B cell (primary cell): ENCODE measurements at regions not wholly inside any gene's neighbourhood (a gene's known extent, or its start where the extent isn't known, plus 50 kb on each side); places are given as distances from the start of the nearest gene placed in this dataset.

Experiments
- ATAC-seq: fragments of 200-7000 bp; cut with Tn5 transposase; one replicate; pipeline ENCODE4 v1.10.0; 2021; ENCODE audit warnings: low read depth, mild to moderate bottlenecking, moderate number of reproducible peaks, moderate library complexity
- CTCF ChIA-PET: fragments of 350-600 bp; sonication (Branson Sonifier 250); formaldehyde crosslinking; loops from one replicate; lab custom pipeline; 2021; ENCODE audit warnings: antibody characterized with exemption, inconsistent platforms; lab: Charles Lee
- POLR2A ChIA-PET: fragments of 350-600 bp; sonication (Branson Sonifier 250); formaldehyde crosslinking; loops from one replicate; lab custom pipeline; 2021; ENCODE audit warnings: antibody characterized with exemption; lab: Charles Lee
- DNase-seq: peaks from one replicate; pipeline ENCODE4 v3.0.0; 2013
- H2AFZ ChIP-seq: 2 replicates; pipeline ENCODE4 v1.6.1; 2012; ENCODE audit warnings: mild to moderate bottlenecking, low read depth, low read length; ENCODE audit not compliant: insufficient read depth, poor library complexity, severe bottlenecking
- H3K27ac ChIP-seq, 2 donors: 1 replicate in 1 of 2; 2 replicates in 1 of 2; pipeline ENCODE4 v1.5.1; 2012 to 2013; ENCODE audit warnings: low read length in 2 of 2, mild to moderate bottlenecking in 2 of 2, moderate library complexity in 1 of 2
- H3K27me3 ChIP-seq, 4 experiments: fragments of 200-600 bp in 1 of 4; sonication (generic) in 1 of 4; replicated peaks in 1 of 4; 1 replicate in 2 of 4; 2 replicates in 2 of 4; pipeline versions ENCODE4 v1.6.1 to v1.7.0; 2013 to 2016; ENCODE audit warnings: low read length in 3 of 4, mild to moderate bottlenecking in 2 of 4, mixed read lengths in 1 of 4, moderate library complexity in 1 of 4; ENCODE audit not compliant: insufficient read depth in 4 of 4, control insufficient read depth in 3 of 4; ENCODE audit errors: control extremely low read depth in 1 of 4
- H3K36me3 ChIP-seq, 2 experiments: replicated peaks in 1 of 2; 1 replicate in 1 of 2; 2 replicates in 1 of 2; pipeline versions ENCODE4 v1.6.1 to v1.7.1; 2013; ENCODE audit warnings: low read length in 1 of 2; ENCODE audit not compliant: insufficient read depth in 2 of 2, control insufficient read depth in 1 of 2; ENCODE audit errors: control extremely low read depth in 1 of 2, extremely low read depth in 1 of 2
- H3K4me1 ChIP-seq, 2 donors: fragments of 200-600 bp in 1 of 2; sonication (generic) in 1 of 2; 1 replicate in 1 of 2; 2 replicates in 1 of 2; pipeline versions ENCODE4 v1.5.1 to v1.6.1; 2013 to 2017; ENCODE audit warnings: low read length in 2 of 2; ENCODE audit not compliant: control insufficient read depth in 2 of 2, insufficient read depth in 2 of 2
- H3K4me2 ChIP-seq: replicated peaks from 2 replicates; pipeline ENCODE3; 2012; ENCODE audit warnings: mild to moderate bottlenecking, low read depth, low read length; ENCODE audit not compliant: poor library complexity, severe bottlenecking
- H3K4me3 ChIP-seq, 5 experiments: fragments of 200-600 bp in 1 of 5; sonication (generic) in 1 of 5; 1 replicate in 3 of 5; 2 replicates in 2 of 5; pipeline versions ENCODE4 v1.5.1 to v1.7.0; 2011 to 2016; ENCODE audit warnings: low read length in 4 of 5, mild to moderate bottlenecking in 4 of 5, low read depth in 2 of 5, control low read depth in 1 of 5, moderate library complexity in 1 of 5; ENCODE audit not compliant: insufficient read depth in 1 of 5; ENCODE audit errors: control extremely low read depth in 1 of 5, extremely low read depth in 1 of 5
- H3K79me2 ChIP-seq: fragments of 200-600 bp; sonication (generic); one replicate; pipeline ENCODE4 v1.6.0; 2016; ENCODE audit warnings: low read length; ENCODE audit not compliant: control insufficient read depth, insufficient read depth
- H3K9ac ChIP-seq: fragments of 200-600 bp; sonication (generic); 2 replicates; pipeline ENCODE4 v1.6.1; 2017; ENCODE audit warnings: mild to moderate bottlenecking, low read length, moderate library complexity
- H3K9me3 ChIP-seq, 3 donors: one replicate each; pipeline versions ENCODE4 v1.6.1 to v1.7.1; 2013; ENCODE audit warnings: low read length in 2 of 3; ENCODE audit not compliant: control insufficient read depth in 2 of 3, insufficient read depth in 1 of 3; ENCODE audit errors: control extremely low read depth in 1 of 3
- H4K20me1 ChIP-seq: 2 replicates; pipeline ENCODE4 v1.6.0; 2012; ENCODE audit warnings: mild to moderate bottlenecking, low read length; ENCODE audit not compliant: insufficient read depth, control insufficient read depth, poor library complexity, severe bottlenecking
- H3K27ac Mint-ChIP-seq: one replicate; pipeline ENCODE4 v1.8.0; 2021; ENCODE audit warnings: mixed read lengths
- H3K27me3 Mint-ChIP-seq: one replicate; pipeline ENCODE4 v1.8.0; 2021; ENCODE audit warnings: mixed read lengths
- H3K4me1 Mint-ChIP-seq: one replicate; pipeline ENCODE4 v1.8.0; 2021; ENCODE audit warnings: mixed read lengths
- H3K4me3 Mint-ChIP-seq: one replicate; pipeline ENCODE4 v1.8.0; 2021; ENCODE audit warnings: mixed read lengths
- H3K9me3 Mint-ChIP-seq: one replicate; pipeline ENCODE4 v1.8.0; 2022; ENCODE audit warnings: mixed read lengths; ENCODE audit not compliant: insufficient read depth
- EZH2 ChIP-seq: IDR thresholded peaks from 2 replicates; pipeline ENCODE4 v1.6.1; 2012; ENCODE audit warnings: borderline replicate concordance, low read depth, mild to moderate bottlenecking, moderate library complexity, low read length; ENCODE audit not compliant: insufficient read depth, poor library complexity, severe bottlenecking
- WGBS: methylation state at CpG from one replicate; pipeline ENCODE4 v1.1.5; 2013; ENCODE audit warnings: missing lambda C conversion rate; ENCODE audit not compliant: insufficient coverage; 5-methylcytosine and 5-hydroxymethylcytosine counted together
- intact Hi-C: fragments of 100-400 bp; cut with micrococcal nuclease; formaldehyde crosslinking; loops from one replicate; pipeline ENCODE4 v1.10.0; 2022
- TF ChIP-seq, protein P1 (sequence below): fragments of 200-600 bp; IDR thresholded peaks from one replicate; pipeline ENCODE4 v1.8.0; 2022; ENCODE audit warnings: antibody characterized with exemption, mild to moderate bottlenecking

- intact Hi-C loops, result no loop called here
- Mint-ChIP-seq H3K27me3 (peaks cover 22% of the 10 kb centered on the region), H3K27ac (no peak overlapping the region), H3K4me3 (no peak overlapping the region), H3K9me3 (no peaks in the 10 kb centered on the region), H3K4me1 (peaks cover 3% of the 10 kb centered on the region)
- ChIA-PET POLR2A (no interaction called here), CTCF (interaction anchor here (0.6 kb wide), 1 partner anchor 42 kb away, joined by 3 read pairs; no protein-coding TSS in a partner anchor)
- H3K9ac ChIP-seq, result no peak overlapping the region
- no peaks in the 10 kb centered on the region for H3K27me3 ChIP-seq
- no peaks in the 10 kb centered on the region for H3K79me2 ChIP-seq
- H4K20me1 ChIP-seq, result no peaks in the 10 kb centered on the region
- H3K4me2 ChIP-seq, result no peak overlapping the region
- H3K4me3 ChIP-seq, result no peak overlapping the region
- no peaks in the 10 kb centered on the region for H3K36me3 ChIP-seq
- ATAC-seq, result no peak
- no peak overlapping the region for H3K27ac ChIP-seq
- no peak for DNase-seq
- no peaks in the 10 kb centered on the region for H3K9me3 ChIP-seq
- H3K4me1 ChIP-seq, result no peaks in the 10 kb centered on the region
- no peak overlapping the region for H2AFZ ChIP-seq
- no peak for TF ChIP-seq EZH2
- TF ChIP-seq, protein P1, sequence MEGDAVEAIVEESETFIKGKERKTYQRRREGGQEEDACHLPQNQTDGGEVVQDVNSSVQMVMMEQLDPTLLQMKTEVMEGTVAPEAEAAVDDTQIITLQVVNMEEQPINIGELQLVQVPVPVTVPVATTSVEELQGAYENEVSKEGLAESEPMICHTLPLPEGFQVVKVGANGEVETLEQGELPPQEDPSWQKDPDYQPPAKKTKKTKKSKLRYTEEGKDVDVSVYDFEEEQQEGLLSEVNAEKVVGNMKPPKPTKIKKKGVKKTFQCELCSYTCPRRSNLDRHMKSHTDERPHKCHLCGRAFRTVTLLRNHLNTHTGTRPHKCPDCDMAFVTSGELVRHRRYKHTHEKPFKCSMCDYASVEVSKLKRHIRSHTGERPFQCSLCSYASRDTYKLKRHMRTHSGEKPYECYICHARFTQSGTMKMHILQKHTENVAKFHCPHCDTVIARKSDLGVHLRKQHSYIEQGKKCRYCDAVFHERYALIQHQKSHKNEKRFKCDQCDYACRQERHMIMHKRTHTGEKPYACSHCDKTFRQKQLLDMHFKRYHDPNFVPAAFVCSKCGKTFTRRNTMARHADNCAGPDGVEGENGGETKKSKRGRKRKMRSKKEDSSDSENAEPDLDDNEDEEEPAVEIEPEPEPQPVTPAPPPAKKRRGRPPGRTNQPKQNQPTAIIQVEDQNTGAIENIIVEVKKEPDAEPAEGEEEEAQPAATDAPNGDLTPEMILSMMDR, result no peak
- no CpG with 5 or more reads among the region's 4 CpGs for WGBS
Observed at GRCh38 chr2:226410247-226410835, 389.3 kb downstream of the IRS1 start.

GRCh38 chr2:226409134-226409533 lies 390.5 kb downstream of the IRS1 start:
- intact Hi-C loops, result no loop called here
- CTCF ChIA-PET, result no interaction called here
- H3K27me3 ChIP-seq, result no peaks in the 10 kb centered on the region
- no peaks in the 10 kb centered on the region for H3K9me3 Mint-ChIP-seq
- TF ChIP-seq, protein P1, result no peak
- TF ChIP-seq EZH2, result no peak
- no peak overlapping the region for H3K27ac ChIP-seq
- H2AFZ ChIP-seq, result no peak overlapping the region
- ATAC-seq (no peak), DNase-seq (no peak)
- H3K9me3 ChIP-seq, result no peaks in the 10 kb centered on the region
- no CpG with 5 or more reads among the region's 1 CpG for WGBS
- no peak overlapping the region for H3K4me3 ChIP-seq
- no peaks in the 10 kb centered on the region for H3K4me1 ChIP-seq
- H3K27ac Mint-ChIP-seq, result no peak overlapping the region
- no peak overlapping the region for H3K4me3 Mint-ChIP-seq
- H4K20me1 ChIP-seq, result no peaks in the 10 kb centered on the region
- H3K27me3 Mint-ChIP-seq, result peaks cover 19% of the 10 kb centered on the region
- H3K4me1 Mint-ChIP-seq, result peaks cover 3% of the 10 kb centered on the region
- no peaks in the 10 kb centered on the region for H3K36me3 ChIP-seq
- no peaks in the 10 kb centered on the region for H3K79me2 ChIP-seq
- H3K9ac ChIP-seq, result no peak overlapping the region
- H3K4me2 ChIP-seq, result no peak overlapping the region
- POLR2A ChIA-PET, result no interaction called here
